C4-2B (cell line): ENCODE measurements at regions not wholly inside any gene's neighbourhood (a gene's known extent, or its start where the extent isn't known, plus 50 kb on each side); places are given as distances from the start of the nearest gene placed in this dataset.
"Not testable (repeated sequence)": the region's sequence is repeated elsewhere in the genome, so short reads cannot be mapped to it uniquely, and the experiment has no call there.

ENCODE experiments used
- CTCF ChIP-seq: fragments of 450-650 bp; conservative IDR thresholded peaks from 2 replicates; pipeline ENCODE4 v1.5.1; 2017; ENCODE audit warnings: mild to moderate bottlenecking
- ZFX ChIP-seq: fragments of 450-650 bp; IDR thresholded peaks from 2 replicates; pipeline ENCODE4 v1.6.1; 2017

GRCh38 chr14:19173188-19173587 is 206.0 kb downstream of the POTEM start:
- TF ChIP-seq CTCF, ZFX: not testable (repeated sequence)
